ENCODE measurements at regions not wholly inside any gene's neighbourhood (a gene's known extent, or its start where the extent isn't known, plus 50 kb on each side); places are given as distances from the start of the nearest gene placed in this dataset.

- no peaks in the 10 kb centered on the region for H3K4me1 ChIP-seq
- intact Hi-C loops (cut with DNase I; ENCODE audit: low total_unique reads), result no loop called here
- WGBS, 5 donors, result 39 to 59% (median 54%) methylated on average over 1 of the region's 1 CpG
- H3K27me3 ChIP-seq (replicated peaks in 1 of 7), result no peaks in the 10 kb centered on the region
- H3K4me3 ChIP-seq, result no peak overlapping the region
- DNase-seq, result no peak
- peaks cover 0 to 35% (median 27%) of the 10 kb centered on the region in 8 donors for H3K9me3 ChIP-seq
- TF ChIP-seq CTCF (IDR thresholded peaks at IDR 0.05 in 8 of 11, conservative IDR thresholded peaks at IDR 0.05 in 3 of 11) (no peak), POLR2AphosphoS5 (IDR thresholded peaks at IDR 0.05) (no peak), POLR2A (IDR thresholded peaks at IDR 0.05) (no peak)
- no peak overlapping the region for H3K27ac ChIP-seq
- H3K36me3 ChIP-seq, result no peaks in the 10 kb centered on the region
Observed at GRCh38 chr4:134552063-134552462, 350.5 kb upstream of the PABPC4L start.

GRCh38 chr4:134551348-134551747 lies 349.8 kb upstream of the PABPC4L start:
- DNase-seq, result no peak
- no peak for TF ChIP-seq CTCF (IDR thresholded peaks at IDR 0.05 in 8 of 11, conservative IDR thresholded peaks at IDR 0.05 in 3 of 11)
- no peak for TF ChIP-seq POLR2AphosphoS5 (IDR thresholded peaks at IDR 0.05)
- no peak for TF ChIP-seq POLR2A (IDR thresholded peaks at IDR 0.05)
- intact Hi-C loops (cut with DNase I; ENCODE audit: low total_unique reads), result no loop called here
- no peaks in the 10 kb centered on the region for H3K4me1 ChIP-seq
- no peaks in the 10 kb centered on the region for H3K36me3 ChIP-seq
- no peaks in the 10 kb centered on the region for H3K27me3 ChIP-seq (replicated peaks in 1 of 7)
- 67 to 85% (median 70%) methylated on average over 2 of the region's 2 CpGs for WGBS, 5 donors
- no peak overlapping the region for H3K27ac ChIP-seq
- no peak overlapping the region for H3K4me3 ChIP-seq
- H3K9me3 ChIP-seq, result peaks cover 0 to 42% (median 33%) of the 10 kb centered on the region in 8 donors

- H3K9me3 ChIP-seq, result peaks cover 0 to 44% (median 39%) of the 10 kb centered on the region in 8 donors
- H3K27ac ChIP-seq, result no peak overlapping the region
- intact Hi-C loops (cut with DNase I; ENCODE audit: low total_unique reads), result no loop called here
- no peak overlapping the region for H3K4me3 ChIP-seq
- no peaks in the 10 kb centered on the region for H3K36me3 ChIP-seq
- TF ChIP-seq CTCF (IDR thresholded peaks at IDR 0.05 in 8 of 11, conservative IDR thresholded peaks at IDR 0.05 in 3 of 11) (no peak), POLR2AphosphoS5 (IDR thresholded peaks at IDR 0.05) (no peak), POLR2A (IDR thresholded peaks at IDR 0.05) (no peak)
- H3K4me1 ChIP-seq, result no peaks in the 10 kb centered on the region
- no peaks in the 10 kb centered on the region for H3K27me3 ChIP-seq (replicated peaks in 1 of 7)
- DNase-seq, result no peak
Observed at GRCh38 chr4:134548052-134548628, 346.6 kb upstream of the PABPC4L start.

- H3K4me1 ChIP-seq, result no peaks in the 10 kb centered on the region
- no peak overlapping the region for H3K27ac ChIP-seq
- no peaks in the 10 kb centered on the region for H3K27me3 ChIP-seq (replicated peaks in 1 of 7)
- DNase-seq, result no peak
- H3K4me3 ChIP-seq, result no peak overlapping the region
- H3K9me3 ChIP-seq, result peaks cover 0 to 44% (median 39%) of the 10 kb centered on the region in 8 donors
- intact Hi-C loops (cut with DNase I; ENCODE audit: low total_unique reads), result no loop called here
- WGBS, 5 donors, result 86 to 95% (median 93%) methylated on average over 13 to 15 of the region's 15 CpGs
- TF ChIP-seq POLR2A (IDR thresholded peaks at IDR 0.05), result no peak
- no peak for TF ChIP-seq CTCF (IDR thresholded peaks at IDR 0.05 in 8 of 11, conservative IDR thresholded peaks at IDR 0.05 in 3 of 11)
- TF ChIP-seq POLR2AphosphoS5 (IDR thresholded peaks at IDR 0.05), result no peak
- H3K36me3 ChIP-seq, result no peaks in the 10 kb centered on the region
Observed at GRCh38 chr4:134546279-134546678, 344.7 kb upstream of the PABPC4L start.
